Nephron progenitor cell (in vitro differentiated cells): ENCODE measurements at regions not wholly inside any gene's neighbourhood (a gene's known extent, or its start where the extent isn't known, plus 50 kb on each side); places are given as distances from the start of the nearest gene placed in this dataset.

Source experiments
- DNase-seq: peaks from one replicate; pipeline ENCODE4 v3.0.0; 2021
- H3K27ac Mint-ChIP-seq: 2 replicates; pipeline ENCODE4 v1.8.0; 2021; ENCODE audit warnings: mild to moderate bottlenecking, moderate library complexity, mixed read lengths
- H3K27me3 Mint-ChIP-seq: 2 replicates; pipeline ENCODE4 v1.8.0; 2021; ENCODE audit warnings: mild to moderate bottlenecking, low read depth, mixed read lengths; ENCODE audit not compliant: poor library complexity
- H3K36me3 Mint-ChIP-seq: 2 replicates; pipeline ENCODE4 v1.8.0; 2021; ENCODE audit warnings: low read depth, mixed read lengths
- H3K4me1 Mint-ChIP-seq: 2 replicates; pipeline ENCODE4 v1.8.0; 2021; ENCODE audit warnings: mixed read lengths
- H3K4me3 Mint-ChIP-seq: 2 replicates; pipeline ENCODE4 v1.8.0; 2021; ENCODE audit warnings: mild to moderate bottlenecking, moderate library complexity, mixed read lengths
- H3K9me3 Mint-ChIP-seq: 2 replicates; pipeline ENCODE4 v1.8.0; 2021; ENCODE audit warnings: mild to moderate bottlenecking, moderate library complexity, mixed read lengths
- TF ChIP-seq, protein P1 (sequence below): fragments of 200-600 bp; sonication (generic); IDR thresholded peaks from 2 replicates; pipeline ENCODE4 v1.5.0; 2021; ENCODE audit warnings: antibody characterized with exemption

DNA sequence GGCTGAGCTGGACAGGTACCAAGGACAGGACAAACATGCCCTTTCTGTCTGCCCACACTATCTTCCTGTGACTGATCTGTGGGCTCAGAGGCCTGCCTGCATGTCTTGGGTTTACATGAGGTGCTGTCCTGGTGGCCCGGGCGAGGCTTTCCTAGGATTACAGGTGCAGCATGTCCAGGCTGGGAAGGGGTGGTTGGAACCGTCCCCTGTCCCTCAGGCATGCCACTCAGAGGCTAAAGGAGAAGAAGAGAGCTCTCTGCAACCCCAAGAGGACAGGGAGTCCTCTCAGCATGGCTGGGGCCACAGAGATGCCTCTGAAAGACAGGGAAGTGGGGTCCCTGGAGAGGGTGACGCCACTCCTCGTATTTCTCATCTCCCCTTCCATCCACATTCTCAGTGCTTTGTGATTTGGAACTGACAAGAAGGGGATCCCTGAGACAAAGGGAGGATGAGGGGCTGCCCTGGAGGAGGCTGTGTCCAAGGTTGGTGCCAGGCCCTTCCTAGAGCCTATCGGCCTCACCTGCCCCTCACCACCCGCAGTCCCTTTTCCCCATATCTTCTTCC is 64.6 kb upstream of the LMO1 start:
- peaks cover 33% of the 10 kb centered on the region for H3K4me1 Mint-ChIP-seq

DNA sequence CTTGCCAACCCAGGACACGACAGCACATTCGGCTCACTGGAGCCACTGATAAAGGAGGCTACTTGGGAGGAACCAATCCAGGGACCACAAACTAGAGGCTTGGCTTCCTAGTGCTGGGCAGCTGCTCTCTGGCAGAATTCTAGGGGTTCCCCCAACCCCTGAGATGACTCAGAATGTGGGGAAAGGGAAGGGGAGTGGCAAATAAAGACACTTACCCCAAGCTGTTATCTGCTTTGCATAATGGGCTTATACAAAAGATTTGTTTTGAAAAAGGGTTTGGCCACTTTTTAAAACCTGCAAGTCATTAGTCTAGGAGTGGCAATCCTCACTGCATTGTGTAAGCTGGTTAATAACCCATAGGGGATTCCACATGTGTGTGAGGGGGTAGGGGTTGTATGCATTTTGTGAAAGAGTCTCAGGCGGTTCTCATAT is 64.1 kb upstream of the LMO1 start:
- Mint-ChIP-seq H3K4me3 (no peak overlapping the region), H3K27ac (no peak overlapping the region), H3K9me3 (no peaks in the 10 kb centered on the region), H3K27me3 (peaks cover 19% of the 10 kb centered on the region), H3K36me3 (no peaks in the 10 kb centered on the region), H3K4me1 (peaks cover 27% of the 10 kb centered on the region)
- DNase-seq = no peak
- TF ChIP-seq, protein P1, sequence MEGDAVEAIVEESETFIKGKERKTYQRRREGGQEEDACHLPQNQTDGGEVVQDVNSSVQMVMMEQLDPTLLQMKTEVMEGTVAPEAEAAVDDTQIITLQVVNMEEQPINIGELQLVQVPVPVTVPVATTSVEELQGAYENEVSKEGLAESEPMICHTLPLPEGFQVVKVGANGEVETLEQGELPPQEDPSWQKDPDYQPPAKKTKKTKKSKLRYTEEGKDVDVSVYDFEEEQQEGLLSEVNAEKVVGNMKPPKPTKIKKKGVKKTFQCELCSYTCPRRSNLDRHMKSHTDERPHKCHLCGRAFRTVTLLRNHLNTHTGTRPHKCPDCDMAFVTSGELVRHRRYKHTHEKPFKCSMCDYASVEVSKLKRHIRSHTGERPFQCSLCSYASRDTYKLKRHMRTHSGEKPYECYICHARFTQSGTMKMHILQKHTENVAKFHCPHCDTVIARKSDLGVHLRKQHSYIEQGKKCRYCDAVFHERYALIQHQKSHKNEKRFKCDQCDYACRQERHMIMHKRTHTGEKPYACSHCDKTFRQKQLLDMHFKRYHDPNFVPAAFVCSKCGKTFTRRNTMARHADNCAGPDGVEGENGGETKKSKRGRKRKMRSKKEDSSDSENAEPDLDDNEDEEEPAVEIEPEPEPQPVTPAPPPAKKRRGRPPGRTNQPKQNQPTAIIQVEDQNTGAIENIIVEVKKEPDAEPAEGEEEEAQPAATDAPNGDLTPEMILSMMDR = no peak

More for the DNA sequence above, 64.6 kb upstream of the LMO1 start:
- Mint-ChIP-seq H3K36me3 (no peaks in the 10 kb centered on the region), H3K4me3 (no peak overlapping the region), H3K9me3 (no peaks in the 10 kb centered on the region), H3K27ac (no peak overlapping the region), H3K27me3 (peaks cover 19% of the 10 kb centered on the region)
- DNase-seq = no peak
- TF ChIP-seq, protein P1 = no peak

DNA sequence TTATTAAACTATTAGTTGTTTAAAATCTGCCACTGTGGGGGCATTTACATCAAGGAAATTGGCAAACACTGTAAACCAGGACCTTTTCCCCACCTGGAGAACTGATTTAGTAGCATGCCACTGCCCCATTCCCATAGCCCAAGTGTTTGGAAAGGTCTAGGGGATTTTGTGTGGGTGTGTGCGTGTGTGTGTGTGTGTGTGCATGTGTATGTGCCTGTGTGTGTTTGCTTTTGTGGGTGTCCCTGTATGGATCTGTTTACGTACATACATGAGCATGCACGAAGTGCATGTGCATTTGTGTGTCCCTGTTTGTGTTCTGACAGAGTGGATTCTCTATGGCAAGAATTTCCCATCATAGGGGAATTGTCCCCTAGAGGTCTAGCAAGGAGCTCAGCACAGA is 62.7 kb upstream of the LMO1 start:
- Mint-ChIP-seq H3K4me3 (no peak overlapping the region), H3K36me3 (no peaks in the 10 kb centered on the region), H3K9me3 (peaks cover 9% of the 10 kb centered on the region), H3K27me3 (peaks cover 19% of the 10 kb centered on the region), H3K27ac (no peak overlapping the region), H3K4me1 (peaks cover 25% of the 10 kb centered on the region)
- DNase-seq = no peak
- TF ChIP-seq, protein P1 = no peak

DNA sequence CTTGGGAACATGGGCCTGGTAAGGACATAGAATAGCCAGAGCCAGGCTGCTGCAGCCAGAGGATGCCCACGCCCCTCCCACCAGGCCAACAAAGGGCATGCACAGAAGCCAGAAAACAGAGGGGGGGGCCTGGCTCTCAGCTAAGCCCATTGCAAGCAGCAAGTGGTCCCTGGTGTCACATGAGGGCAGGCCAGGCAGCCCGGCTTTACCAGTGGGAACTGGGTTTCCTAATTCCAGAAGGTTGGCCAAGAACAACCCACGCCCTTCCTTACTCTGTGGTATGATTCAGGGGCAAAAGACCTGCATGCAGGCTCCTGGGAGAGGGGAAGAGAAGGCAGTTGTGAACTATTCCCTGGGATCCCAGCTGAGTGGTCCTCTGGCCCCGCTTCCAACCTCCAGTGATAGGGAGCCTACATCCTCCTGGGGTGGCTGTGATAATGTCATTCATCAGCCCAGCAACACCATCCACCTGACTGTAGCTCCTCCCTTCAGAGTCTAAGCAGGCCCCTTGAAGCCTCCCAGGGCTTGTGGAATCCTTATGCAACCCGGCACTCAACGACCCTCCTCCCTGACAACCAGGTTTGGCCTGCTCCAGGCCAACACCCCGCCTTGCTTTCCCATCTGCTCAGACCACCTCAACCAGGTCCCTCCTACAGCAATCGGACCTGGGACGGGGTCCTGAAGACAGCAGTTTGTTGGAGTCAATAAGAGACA is 62.1 kb upstream of the LMO1 start:
- Mint-ChIP-seq H3K4me1 (peaks cover 21% of the 10 kb centered on the region), H3K4me3 (no peak overlapping the region), H3K36me3 (no peaks in the 10 kb centered on the region), H3K9me3 (peaks cover 9% of the 10 kb centered on the region), H3K27ac (no peak overlapping the region), H3K27me3 (peaks cover 19% of the 10 kb centered on the region)
- TF ChIP-seq, protein P1 = no peak
- DNase-seq = no peak

DNA sequence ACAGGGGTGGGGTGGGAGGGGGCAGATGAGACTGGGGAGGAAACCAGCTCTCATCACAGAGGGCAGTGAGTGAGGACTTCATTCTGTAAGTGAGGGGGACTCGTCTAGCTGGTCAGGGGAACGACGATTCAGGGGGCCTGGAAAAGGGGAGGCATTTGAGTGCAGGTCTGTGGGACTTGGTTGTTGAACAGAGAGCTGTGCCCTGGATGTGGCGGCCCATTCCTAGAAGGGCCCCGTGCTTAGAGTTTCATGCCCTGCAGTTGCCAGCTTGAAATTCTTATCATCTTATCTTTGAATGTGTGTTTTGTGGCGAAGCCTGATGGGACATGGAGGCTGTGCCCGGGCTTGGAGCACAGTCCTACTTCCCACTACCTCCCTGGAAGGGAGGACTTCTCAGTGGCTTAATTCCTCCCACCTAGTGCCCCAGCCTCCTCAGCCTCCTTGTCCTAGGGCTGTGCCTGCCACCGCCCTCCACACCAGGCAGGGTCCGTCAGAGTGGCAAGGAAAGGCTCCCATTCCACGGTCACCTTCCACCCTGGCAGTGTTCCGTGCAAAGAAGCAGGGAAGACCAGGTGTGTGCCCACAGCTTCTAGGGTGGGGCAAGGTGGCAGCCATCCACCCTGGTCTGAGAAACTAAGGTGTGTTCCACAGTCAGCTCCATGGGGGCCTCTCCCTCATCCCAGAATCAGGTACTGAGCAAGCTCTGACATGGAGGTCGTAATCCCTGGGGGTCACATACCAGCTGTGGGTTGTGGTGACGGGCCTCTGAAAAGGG is 59.7 kb upstream of the LMO1 start:
- Mint-ChIP-seq H3K4me3 (no peak overlapping the region), H3K4me1 (peaks cover 7% of the 10 kb centered on the region), H3K36me3 (no peaks in the 10 kb centered on the region), H3K27me3 (peaks cover 16% of the 10 kb centered on the region), H3K9me3 (peaks cover 9% of the 10 kb centered on the region), H3K27ac (no peak overlapping the region)
- TF ChIP-seq, protein P1 = no peak
- no peak for DNase-seq
